Motor neuron (in vitro differentiated cells): ENCODE measurements at regions not wholly inside any gene's neighbourhood (a gene's known extent, or its start where the extent isn't known, plus 50 kb on each side); places are given as distances from the start of the nearest gene placed in this dataset.
A peak's percentile ranks its signal among the peaks of the same experiment; 100 is the strongest.

ENCODE experiments used
- ATAC-seq, 8 experiments: fragments of 200-7000 bp; cut with Tn5 transposase; replicated peaks in 6 of 8; 2 replicates each; pipeline ENCODE4 v1.8.0; 2021; ENCODE audit warnings: mild to moderate bottlenecking in 8 of 8, moderate library complexity in 8 of 8
- H3K27ac ChIP-seq, 2 donors: fragments of 250-450 bp; sonication (Bioruptor Pico); 2 replicates each; pipeline ENCODE4 v1.9.0; 2021; ENCODE audit warnings: antibody characterized with exemption in 2 of 2, mild to moderate bottlenecking in 2 of 2, moderate library complexity in 1 of 2
- H3K4me1 ChIP-seq, 2 donors: fragments of 250-450 bp; sonication (Bioruptor Pico); replicated peaks in 1 of 2; 2 replicates each; pipeline ENCODE4 v1.6.1; 2021; ENCODE audit warnings: antibody characterized with exemption in 2 of 2, mild to moderate bottlenecking in 2 of 2, moderate library complexity in 1 of 2
- H3K4me3 ChIP-seq, 5 donors: fragments of 250-450 bp; sonication (Bioruptor Pico); 2 replicates each; pipeline ENCODE4 v1.9.0; 2021; ENCODE audit warnings: antibody characterized with exemption in 5 of 5, mild to moderate bottlenecking in 5 of 5, moderate library complexity in 4 of 5
- WGBS, 10 experiments: fragments of 450-650 bp; shearing (Covaris generic); methylation state at CpG; one replicate each; pipeline ENCODE4 v1.0.0; 2022; 5-methylcytosine and 5-hydroxymethylcytosine counted together
- in situ Hi-C, 9 experiments: fragments of 400-800 bp; cut with MboI; loops; one replicate each; pipeline ENCODE4 v1.15.0; 2021; ENCODE audit warnings: low sequenced_read_pairs in 9 of 9, low pct_unique_long_range_greater_than_20kb in 2 of 9; ENCODE audit not compliant: unreplicated experiment in 9 of 9

- Histone ChIP-seq H3K4me1 (no peaks in the 10 kb centered on the region), H3K27ac (no peak overlapping the region), H3K4me3 (no peak overlapping the region)
- WGBS, 10 experiments, result 36 to 92% (median 54%) methylated on average over 1 to 2 of the region's 2 CpGs; no CpG with 5 or more reads in 2 of the 10 experiments
- in situ Hi-C loops, result loop anchor here in 6 of 9 experiments (25.0 kb wide), 4 partner anchors 195 to 605 kb away; no protein-coding TSS in a partner anchor
- ATAC-seq, result peak in 1 of 8 experiments; percentile 42
Measured at GRCh38 chr11:128642571-128642970, 51.3 kb upstream of the FLI1 start.

GRCh38 chr11:128643661-128644317 lies 50.1 kb upstream of the FLI1 start:
- WGBS, 10 experiments, result 74 to 95% (median 84%) methylated on average over 1 to 8 of the region's 12 CpGs; no CpG with 5 or more reads in 3 of the 10 experiments
- ATAC-seq, result peak in 1 of 8 experiments; percentile 20
- no peak overlapping the region for H3K27ac ChIP-seq
- in situ Hi-C loops, result loop anchor here in 6 of 9 experiments (25.0 kb wide), 4 partner anchors 194 to 606 kb away; no protein-coding TSS in a partner anchor
- no peak overlapping the region for H3K4me3 ChIP-seq
- H3K4me1 ChIP-seq, result no peaks in the 10 kb centered on the region
